ENCODE measurements at regions not wholly inside any gene's neighbourhood (a gene's known extent, or its start where the extent isn't known, plus 50 kb on each side); places are given as distances from the start of the nearest gene placed in this dataset.

DNA sequence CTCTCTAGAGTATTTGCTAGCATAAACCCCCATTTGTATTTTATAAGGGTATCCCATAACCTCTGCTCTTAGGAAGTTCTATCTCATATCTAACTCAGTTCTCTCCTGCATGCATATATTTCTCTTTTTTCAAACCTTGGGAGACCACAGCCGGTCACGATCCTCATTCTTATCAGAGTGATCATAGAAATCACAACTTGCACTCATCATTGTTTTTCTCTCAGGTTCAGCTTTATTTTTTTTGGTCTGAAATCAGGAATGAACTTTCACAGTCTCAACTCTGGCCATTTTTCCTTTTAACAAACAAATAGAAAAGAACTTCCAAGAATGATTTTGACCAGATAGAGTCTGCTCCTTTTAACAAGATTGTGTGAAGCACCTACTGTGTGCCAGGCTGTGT lies 98.6 kb upstream of the BLID start (continued):
- TF ChIP-seq BRD9 (IDR thresholded peaks at IDR 0.05; ENCODE audit: low read depth, partially characterized antibody) (no peak), RBM22 (IDR thresholded peaks at IDR 0.05; ENCODE audit: low read depth, low read length, poor library complexity, severe bottlenecking) (no peak)

DNA sequence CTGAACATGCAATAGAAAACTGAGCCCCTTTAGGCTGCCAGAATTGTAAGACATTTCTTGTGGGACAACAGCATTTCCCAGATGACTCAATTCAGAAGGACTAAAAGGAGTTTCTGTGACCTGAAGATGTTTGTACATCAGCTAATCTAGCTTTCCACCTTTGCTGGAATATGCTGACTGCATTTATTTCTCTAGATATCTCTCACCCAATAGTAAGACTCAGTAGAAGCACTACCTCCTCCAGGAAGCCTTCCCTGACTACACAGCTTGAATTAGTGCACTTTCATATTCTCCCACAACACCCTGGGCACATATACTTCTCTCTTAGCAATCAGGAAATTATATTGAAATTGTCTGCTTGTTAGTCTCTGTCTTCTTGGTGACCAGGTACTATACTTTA lies 98.1 kb upstream of the BLID start:
- ChIA-PET POLR2A (no interaction called here), CTCF (ENCODE audit: low intra/inter-chr PET ratio) (no interaction called here)
- Histone ChIP-seq H3K4me3 (no peak overlapping the region), H3K27me3 (ENCODE audit: control insufficient read depth in 2 of 2, insufficient read depth in 2 of 2, low read length in 2 of 2) (no peaks in the 10 kb centered on the region), H4K20me1 (replicated peaks; ENCODE audit: control insufficient read depth, insufficient read depth, low read length) (no peaks in the 10 kb centered on the region), H2AFZ (ENCODE audit: low read depth, low read length) (no peak overlapping the region), H3K27ac (ENCODE audit: extremely low read depth, low read depth, low read length) (no peak overlapping the region), H3K4me1 (replicated peaks in 1 of 2; ENCODE audit: control insufficient read depth in 2 of 2, insufficient read depth in 2 of 2, low read length in 2 of 2) (no peaks in the 10 kb centered on the region), H3K9me1 (ENCODE audit: control insufficient read depth, insufficient read depth, low read length) (no peaks in the 10 kb centered on the region), H3K9me3 (replicated peaks; ENCODE audit: control insufficient read depth, insufficient read depth, low read depth, low read length) (no peaks in the 10 kb centered on the region), H3K9ac (ENCODE audit: insufficient read depth in 1 of 2, low read depth in 2 of 2, low read length in 2 of 2) (no peak overlapping the region), H3K4me2 (ENCODE audit: insufficient read depth, low read length) (no peak overlapping the region), H3K79me2 (ENCODE audit: control insufficient read depth, insufficient read depth, low read length) (no peaks in the 10 kb centered on the region), H3K36me3 (ENCODE audit: control insufficient read depth, insufficient read depth, low read length) (no peaks in the 10 kb centered on the region)
- intact Hi-C loops (cut with micrococcal nuclease), result no loop called here
- FAIRE-seq (no peak), DNase-seq (ENCODE audit: extremely low read depth in 1 of 4, low spot score in 3 of 4) (no peak), ATAC-seq (no peak)
- TF ChIP-seq RCOR1 (IDR thresholded peaks at IDR 0.05; ENCODE audit: borderline replicate concordance in 1 of 2, low read depth in 2 of 2, low read length in 2 of 2) (no peak), TAF7 (tag; IDR thresholded peaks at IDR 0.05) (no peak), ARID2 (IDR thresholded peaks at IDR 0.05) (no peak), KAT2B (IDR thresholded peaks at IDR 0.05; ENCODE audit: low read depth, low read length) (no peak), TFAM (CRISPR knock-in tag; conservative IDR thresholded peaks at IDR 0.05) (no peak), NFE2 (IDR thresholded peaks at IDR 0.05; ENCODE audit: low read depth) (no peak), SRSF3 (IDR thresholded peaks at IDR 0.05; ENCODE audit: insufficient read depth, low read length) (no peak), TARDBP (IDR thresholded peaks at IDR 0.05) (no peak), PCBP1 (IDR thresholded peaks at IDR 0.05; ENCODE audit: low read depth, low read length, poor library complexity, severe bottlenecking) (no peak), FOXK2 (conservative IDR thresholded peaks at IDR 0.05 in 1 of 2, IDR thresholded peaks at IDR 0.05 in 1 of 2; ENCODE audit: low read depth in 2 of 2) (no peak), KDM4B (IDR thresholded peaks at IDR 0.05; ENCODE audit: borderline replicate concordance in 2 of 2, low read depth in 1 of 2) (no peak), FOXM1 (IDR thresholded peaks at IDR 0.05; ENCODE audit: low read depth) (no peak), FOXM1 (CRISPR knock-in tag; IDR thresholded peaks at IDR 0.05; ENCODE audit: low read depth) (no peak), PHF8 (IDR thresholded peaks at IDR 0.05; ENCODE audit: borderline replicate concordance, low read length) (no peak), KLF1 (tag; IDR thresholded peaks at IDR 0.05) (no peak), RFX7 (CRISPR knock-in tag; IDR thresholded peaks at IDR 0.05) (no peak)
- TF ChIP-seq, protein P1, sequence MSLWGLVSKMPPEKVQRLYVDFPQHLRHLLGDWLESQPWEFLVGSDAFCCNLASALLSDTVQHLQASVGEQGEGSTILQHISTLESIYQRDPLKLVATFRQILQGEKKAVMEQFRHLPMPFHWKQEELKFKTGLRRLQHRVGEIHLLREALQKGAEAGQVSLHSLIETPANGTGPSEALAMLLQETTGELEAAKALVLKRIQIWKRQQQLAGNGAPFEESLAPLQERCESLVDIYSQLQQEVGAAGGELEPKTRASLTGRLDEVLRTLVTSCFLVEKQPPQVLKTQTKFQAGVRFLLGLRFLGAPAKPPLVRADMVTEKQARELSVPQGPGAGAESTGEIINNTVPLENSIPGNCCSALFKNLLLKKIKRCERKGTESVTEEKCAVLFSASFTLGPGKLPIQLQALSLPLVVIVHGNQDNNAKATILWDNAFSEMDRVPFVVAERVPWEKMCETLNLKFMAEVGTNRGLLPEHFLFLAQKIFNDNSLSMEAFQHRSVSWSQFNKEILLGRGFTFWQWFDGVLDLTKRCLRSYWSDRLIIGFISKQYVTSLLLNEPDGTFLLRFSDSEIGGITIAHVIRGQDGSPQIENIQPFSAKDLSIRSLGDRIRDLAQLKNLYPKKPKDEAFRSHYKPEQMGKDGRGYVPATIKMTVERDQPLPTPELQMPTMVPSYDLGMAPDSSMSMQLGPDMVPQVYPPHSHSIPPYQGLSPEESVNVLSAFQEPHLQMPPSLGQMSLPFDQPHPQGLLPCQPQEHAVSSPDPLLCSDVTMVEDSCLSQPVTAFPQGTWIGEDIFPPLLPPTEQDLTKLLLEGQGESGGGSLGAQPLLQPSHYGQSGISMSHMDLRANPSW (CRISPR knock-in tag; IDR thresholded peaks at IDR 0.05), result no peak
- TF ChIP-seq, protein P2, sequence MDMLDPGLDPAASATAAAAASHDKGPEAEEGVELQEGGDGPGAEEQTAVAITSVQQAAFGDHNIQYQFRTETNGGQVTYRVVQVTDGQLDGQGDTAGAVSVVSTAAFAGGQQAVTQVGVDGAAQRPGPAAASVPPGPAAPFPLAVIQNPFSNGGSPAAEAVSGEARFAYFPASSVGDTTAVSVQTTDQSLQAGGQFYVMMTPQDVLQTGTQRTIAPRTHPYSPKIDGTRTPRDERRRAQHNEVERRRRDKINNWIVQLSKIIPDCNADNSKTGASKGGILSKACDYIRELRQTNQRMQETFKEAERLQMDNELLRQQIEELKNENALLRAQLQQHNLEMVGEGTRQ (CRISPR knock-in tag; IDR thresholded peaks at IDR 0.05), result no peak
- no TSS peak for BruUV-seq (replicated peaks)
- in situ Hi-C loops (cut with MboI), result no loop called here

Data from K562 (cell line).